WTC11 (cell line): ENCODE measurements at regions not wholly inside any gene's neighbourhood (a gene's known extent, or its start where the extent isn't known, plus 50 kb on each side); places are given as distances from the start of the nearest gene placed in this dataset.

ENCODE experiments used
- ATF3 ChIP-seq: sonication (generic); formaldehyde crosslinking; conservative IDR thresholded peaks from 2 replicates; pipeline ENCODE4 v1.8.1; 2022; ENCODE audit warnings: mild to moderate bottlenecking, missing genetic modification reagents
- ETV6 ChIP-seq: sonication (generic); formaldehyde crosslinking; IDR thresholded peaks from 2 replicates; pipeline ENCODE4 v1.8.1; 2022; ENCODE audit warnings: mild to moderate bottlenecking, missing genetic modification reagents
- FOXP1 ChIP-seq: sonication (generic); formaldehyde crosslinking; IDR thresholded peaks from 2 replicates; pipeline ENCODE4 v1.8.0; 2022; ENCODE audit warnings: missing genetic modification reagents, mild to moderate bottlenecking, moderate library complexity, borderline replicate concordance
- JAZF1 ChIP-seq: fragments of 250-450 bp; sonication (Bioruptor Pico); IDR thresholded peaks from 2 replicates; pipeline ENCODE4 v1.9.0; 2021; ENCODE audit warnings: moderate library complexity, mild to moderate bottlenecking, inconsistent platforms
- NFYB ChIP-seq: sonication (generic); formaldehyde crosslinking; conservative IDR thresholded peaks from 2 replicates; pipeline ENCODE4 v1.8.0; 2022; ENCODE audit warnings: low read depth, missing genetic modification reagents
- RELA ChIP-seq: sonication (generic); formaldehyde crosslinking; IDR thresholded peaks from 2 replicates; pipeline ENCODE4 v1.8.1; 2022; ENCODE audit warnings: missing genetic modification reagents, mild to moderate bottlenecking, borderline replicate concordance
- TEAD4 ChIP-seq: sonication (generic); formaldehyde crosslinking; IDR thresholded peaks from 2 replicates; pipeline ENCODE4 v1.8.0; 2022; ENCODE audit warnings: mild to moderate bottlenecking, missing genetic modification reagents
- USF1 ChIP-seq: sonication (generic); formaldehyde crosslinking; IDR thresholded peaks from 2 replicates; pipeline ENCODE4 v1.8.0; 2022; ENCODE audit warnings: mild to moderate bottlenecking, missing genetic modification reagents
- ZNF263 ChIP-seq: sonication (generic); formaldehyde crosslinking; IDR thresholded peaks from 2 replicates; pipeline ENCODE4 v1.8.1; 2022; ENCODE audit warnings: low read depth, mild to moderate bottlenecking, moderate library complexity, missing genetic modification reagents
- ZNF396 ChIP-seq: fragments of 250-450 bp; sonication (Bioruptor Pico); IDR thresholded peaks from 2 replicates; pipeline ENCODE4 v1.8.0; 2021; ENCODE audit warnings: mild to moderate bottlenecking, moderate library complexity, borderline replicate concordance
- TF ChIP-seq, protein P1 (sequence below): fragments of 200-600 bp; IDR thresholded peaks from 2 replicates; pipeline ENCODE4 v1.8.0; 2022; ENCODE audit warnings: antibody characterized with exemption
- TF ChIP-seq, protein P2 (sequence below): sonication (generic); formaldehyde crosslinking; IDR thresholded peaks from 2 replicates; pipeline ENCODE4 v1.8.0; 2022; ENCODE audit warnings: mild to moderate bottlenecking, missing genetic modification reagents
- TF ChIP-seq, protein P3 (sequence below): sonication (generic); formaldehyde crosslinking; IDR thresholded peaks from 2 replicates; pipeline ENCODE4 v1.8.1; 2022; ENCODE audit warnings: low read depth, missing genetic modification reagents, borderline replicate concordance
- TF ChIP-seq, protein P4 (sequence below): sonication (generic); formaldehyde crosslinking; IDR thresholded peaks from 2 replicates; pipeline ENCODE4 v1.8.0; 2023; ENCODE audit warnings: missing genetic modification reagents

- TF ChIP-seq, protein P1, sequence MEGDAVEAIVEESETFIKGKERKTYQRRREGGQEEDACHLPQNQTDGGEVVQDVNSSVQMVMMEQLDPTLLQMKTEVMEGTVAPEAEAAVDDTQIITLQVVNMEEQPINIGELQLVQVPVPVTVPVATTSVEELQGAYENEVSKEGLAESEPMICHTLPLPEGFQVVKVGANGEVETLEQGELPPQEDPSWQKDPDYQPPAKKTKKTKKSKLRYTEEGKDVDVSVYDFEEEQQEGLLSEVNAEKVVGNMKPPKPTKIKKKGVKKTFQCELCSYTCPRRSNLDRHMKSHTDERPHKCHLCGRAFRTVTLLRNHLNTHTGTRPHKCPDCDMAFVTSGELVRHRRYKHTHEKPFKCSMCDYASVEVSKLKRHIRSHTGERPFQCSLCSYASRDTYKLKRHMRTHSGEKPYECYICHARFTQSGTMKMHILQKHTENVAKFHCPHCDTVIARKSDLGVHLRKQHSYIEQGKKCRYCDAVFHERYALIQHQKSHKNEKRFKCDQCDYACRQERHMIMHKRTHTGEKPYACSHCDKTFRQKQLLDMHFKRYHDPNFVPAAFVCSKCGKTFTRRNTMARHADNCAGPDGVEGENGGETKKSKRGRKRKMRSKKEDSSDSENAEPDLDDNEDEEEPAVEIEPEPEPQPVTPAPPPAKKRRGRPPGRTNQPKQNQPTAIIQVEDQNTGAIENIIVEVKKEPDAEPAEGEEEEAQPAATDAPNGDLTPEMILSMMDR: no peak
- no peak for TF ChIP-seq ZNF396 (CRISPR knock-in tag)
- TF ChIP-seq, protein P2, sequence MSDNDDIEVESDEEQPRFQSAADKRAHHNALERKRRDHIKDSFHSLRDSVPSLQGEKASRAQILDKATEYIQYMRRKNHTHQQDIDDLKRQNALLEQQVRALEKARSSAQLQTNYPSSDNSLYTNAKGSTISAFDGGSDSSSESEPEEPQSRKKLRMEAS (CRISPR knock-in tag): no peak
- no peak for TF ChIP-seq ATF3 (CRISPR knock-in tag)
- no peak for TF ChIP-seq JAZF1 (CRISPR knock-in tag)
- TF ChIP-seq, protein P3, sequence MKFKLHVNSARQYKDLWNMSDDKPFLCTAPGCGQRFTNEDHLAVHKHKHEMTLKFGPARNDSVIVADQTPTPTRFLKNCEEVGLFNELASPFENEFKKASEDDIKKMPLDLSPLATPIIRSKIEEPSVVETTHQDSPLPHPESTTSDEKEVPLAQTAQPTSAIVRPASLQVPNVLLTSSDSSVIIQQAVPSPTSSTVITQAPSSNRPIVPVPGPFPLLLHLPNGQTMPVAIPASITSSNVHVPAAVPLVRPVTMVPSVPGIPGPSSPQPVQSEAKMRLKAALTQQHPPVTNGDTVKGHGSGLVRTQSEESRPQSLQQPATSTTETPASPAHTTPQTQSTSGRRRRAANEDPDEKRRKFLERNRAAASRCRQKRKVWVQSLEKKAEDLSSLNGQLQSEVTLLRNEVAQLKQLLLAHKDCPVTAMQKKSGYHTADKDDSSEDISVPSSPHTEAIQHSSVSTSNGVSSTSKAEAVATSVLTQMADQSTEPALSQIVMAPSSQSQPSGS (CRISPR knock-in tag): no peak
- no peak for TF ChIP-seq ZNF263
- TF ChIP-seq TEAD4: no peak
- no peak for TF ChIP-seq USF1 (CRISPR knock-in tag)
- TF ChIP-seq NFYB (CRISPR knock-in tag): no peak
- TF ChIP-seq, protein P4, sequence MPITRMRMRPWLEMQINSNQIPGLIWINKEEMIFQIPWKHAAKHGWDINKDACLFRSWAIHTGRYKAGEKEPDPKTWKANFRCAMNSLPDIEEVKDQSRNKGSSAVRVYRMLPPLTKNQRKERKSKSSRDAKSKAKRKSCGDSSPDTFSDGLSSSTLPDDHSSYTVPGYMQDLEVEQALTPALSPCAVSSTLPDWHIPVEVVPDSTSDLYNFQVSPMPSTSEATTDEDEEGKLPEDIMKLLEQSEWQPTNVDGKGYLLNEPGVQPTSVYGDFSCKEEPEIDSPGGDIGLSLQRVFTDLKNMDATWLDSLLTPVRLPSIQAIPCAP (CRISPR knock-in tag): no peak
- TF ChIP-seq ETV6 (CRISPR knock-in tag): no peak
- TF ChIP-seq FOXP1 (CRISPR knock-in tag): no peak
- no peak for TF ChIP-seq RELA (CRISPR knock-in tag)
Observed at GRCh38 chr10:33609546-33609945, 275.1 kb upstream of the NRP1 start.
